ENCODE measurements at regions not wholly inside any gene's neighbourhood (a gene's known extent, or its start where the extent isn't known, plus 50 kb on each side); places are given as distances from the start of the nearest gene placed in this dataset.
"Not testable (repeated sequence)": the region's sequence is repeated elsewhere in the genome, so short reads cannot be mapped to it uniquely, and the experiment has no call there.

DNA sequence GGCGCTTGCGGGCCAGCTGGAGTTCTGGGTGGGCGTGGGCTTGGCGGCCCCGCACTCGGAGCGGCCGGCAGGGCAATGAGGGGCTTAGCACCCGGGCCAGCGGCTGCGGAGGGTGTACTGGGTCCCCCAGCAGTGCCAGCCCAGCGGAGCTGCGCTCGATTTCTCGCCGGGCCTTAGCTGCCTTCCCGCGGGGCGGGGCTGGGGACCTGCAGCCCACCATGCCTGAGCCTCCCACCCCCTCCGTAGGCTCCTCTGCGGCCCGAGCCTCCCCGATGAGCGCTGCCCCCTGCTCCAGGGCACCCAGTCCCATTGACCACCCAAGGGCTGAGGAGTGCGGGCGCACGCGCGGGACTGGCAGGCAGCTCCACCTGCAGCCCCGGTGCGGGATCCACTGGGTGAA, 827.6 kb downstream of the PLOD2 start:
- DNase-seq: not testable (repeated sequence)

DNA sequence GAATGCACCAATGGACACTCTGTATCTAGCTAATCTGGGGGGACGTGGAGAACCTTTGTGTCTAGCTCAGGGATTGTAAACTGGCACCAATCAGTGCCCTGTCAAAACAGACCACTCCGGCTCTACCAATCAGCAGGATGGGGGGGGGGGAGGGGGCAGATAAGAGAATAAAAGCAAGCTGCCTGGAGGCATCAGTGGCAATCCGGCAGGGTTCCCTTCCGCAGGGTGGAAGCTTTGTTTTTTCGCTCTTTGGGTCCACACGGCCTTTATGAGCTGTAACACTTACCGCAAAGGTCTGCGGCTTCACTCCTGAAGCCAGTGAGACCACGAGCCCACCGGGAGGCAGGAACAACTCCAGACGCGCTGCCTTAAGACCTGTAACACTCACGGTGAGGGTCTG, 827.1 kb downstream of the PLOD2 start:
- DNase-seq: no peak

DNA sequence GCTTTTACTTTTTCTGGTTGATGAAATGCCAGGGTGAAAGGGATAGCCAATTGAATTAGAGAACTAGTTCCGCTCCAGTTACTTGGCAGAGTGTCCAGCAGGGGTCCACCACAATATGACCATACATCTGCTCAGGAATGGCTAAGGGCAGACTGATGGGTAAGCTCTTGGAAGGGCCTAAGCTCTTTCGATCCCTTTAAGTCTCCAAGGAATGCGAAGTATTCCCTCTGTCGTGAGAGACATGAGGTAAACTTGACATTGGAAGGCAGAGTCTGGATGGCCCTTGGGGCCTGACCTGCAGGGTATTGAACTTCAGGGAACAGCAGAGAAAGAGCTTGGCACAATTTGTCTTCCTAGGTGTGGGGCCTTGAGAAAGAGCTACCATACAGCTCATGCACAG, 805.8 kb downstream of the PLOD2 start:
- no peak for DNase-seq

DNA sequence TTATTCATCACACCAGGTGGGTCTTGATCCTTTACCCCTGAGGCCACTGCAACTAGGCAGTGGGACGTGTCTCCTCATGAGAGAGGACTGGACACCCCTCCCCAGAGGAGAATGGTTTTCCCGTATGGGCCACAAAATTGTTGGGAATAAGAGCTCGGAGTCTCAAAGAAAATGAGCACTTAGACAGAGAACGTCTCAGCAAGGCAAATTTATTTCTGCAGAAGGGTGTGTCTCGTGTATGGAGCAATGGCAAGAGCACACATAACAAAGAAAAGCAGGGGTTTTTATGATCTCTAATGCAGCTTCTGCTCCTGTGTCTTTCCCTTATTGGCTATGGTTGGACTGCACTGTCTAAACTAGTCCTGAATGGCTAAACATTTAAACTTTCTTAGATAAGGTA, 803.5 kb downstream of the PLOD2 start:
- DNase-seq: no peak

DNA sequence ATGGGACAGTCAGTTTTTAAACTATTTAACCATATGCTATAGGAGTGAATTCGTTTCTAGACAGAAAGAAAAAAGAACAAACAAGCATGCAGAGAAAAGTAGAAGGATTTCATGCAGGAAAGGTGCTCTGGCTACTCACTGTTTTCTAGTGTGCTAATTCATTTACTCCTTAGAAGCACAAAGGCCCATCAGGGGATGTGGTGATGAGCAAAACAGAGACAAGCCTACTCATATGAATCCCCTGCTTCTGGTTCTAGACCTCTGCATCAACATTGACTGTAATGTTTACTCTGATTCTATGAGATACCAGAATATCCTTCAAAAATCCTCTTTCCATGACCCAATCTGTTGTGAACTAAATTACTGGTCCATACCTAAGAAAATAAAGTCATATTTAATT, 801.9 kb downstream of the PLOD2 start:
- DNase-seq: no peak

DNA sequence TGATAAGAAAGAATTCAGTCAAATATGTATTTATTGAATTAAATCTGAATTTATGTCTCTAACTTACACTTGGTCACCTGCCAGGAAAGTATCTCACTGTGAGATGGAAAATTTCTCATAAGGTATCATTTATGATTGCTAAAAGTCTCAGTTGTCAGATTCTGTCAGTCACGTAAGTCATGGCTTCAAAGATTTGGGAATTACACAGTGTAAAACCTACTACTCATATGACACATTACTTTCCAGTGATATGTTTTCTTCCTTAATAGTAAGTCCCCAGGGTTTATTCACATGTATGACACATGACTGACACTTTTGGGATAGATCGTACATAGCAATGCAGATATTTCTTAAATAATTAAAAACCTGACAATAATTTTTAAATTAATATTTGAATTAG, 792.2 kb downstream of the PLOD2 start:
- no peak for DNase-seq

DNA sequence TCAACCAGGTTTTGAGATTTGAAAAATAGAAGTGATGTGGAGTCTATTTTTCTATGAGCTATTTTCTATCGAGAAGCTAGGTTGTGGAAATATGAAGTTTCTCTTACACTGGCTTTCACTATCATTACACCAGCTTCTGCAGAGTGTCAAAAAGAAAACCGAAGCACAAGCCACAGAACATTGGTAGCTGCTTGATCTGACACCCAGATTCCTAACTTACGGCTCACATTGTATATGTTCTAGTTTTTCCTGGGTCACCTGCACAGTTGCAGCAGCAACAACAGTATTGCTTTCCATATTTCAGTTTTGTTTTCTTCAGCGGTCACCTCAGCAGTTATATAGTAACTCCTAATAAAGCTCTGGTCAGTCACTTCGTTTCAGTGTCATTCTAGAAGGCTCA, 790.1 kb downstream of the PLOD2 start:
- DNase-seq: no peak

DNA sequence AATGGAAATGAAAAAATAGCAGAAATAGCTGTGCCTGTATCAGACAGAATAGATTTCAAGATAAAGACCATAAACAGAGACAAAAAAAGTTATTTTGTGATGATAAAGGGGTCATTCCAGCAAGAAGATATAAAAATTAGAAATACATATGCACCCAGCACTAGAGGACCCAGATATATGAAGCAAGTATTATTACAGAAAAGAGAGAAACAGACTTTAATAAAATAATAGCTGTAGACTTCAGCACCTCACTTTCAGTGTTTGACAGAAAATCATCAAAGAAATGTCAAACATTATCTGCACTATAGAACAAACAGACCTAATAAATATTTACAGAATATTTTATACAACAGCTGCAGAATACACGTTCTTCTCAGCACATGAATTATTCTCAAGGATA, 783.7 kb downstream of the PLOD2 start:
- no peak for DNase-seq

DNA sequence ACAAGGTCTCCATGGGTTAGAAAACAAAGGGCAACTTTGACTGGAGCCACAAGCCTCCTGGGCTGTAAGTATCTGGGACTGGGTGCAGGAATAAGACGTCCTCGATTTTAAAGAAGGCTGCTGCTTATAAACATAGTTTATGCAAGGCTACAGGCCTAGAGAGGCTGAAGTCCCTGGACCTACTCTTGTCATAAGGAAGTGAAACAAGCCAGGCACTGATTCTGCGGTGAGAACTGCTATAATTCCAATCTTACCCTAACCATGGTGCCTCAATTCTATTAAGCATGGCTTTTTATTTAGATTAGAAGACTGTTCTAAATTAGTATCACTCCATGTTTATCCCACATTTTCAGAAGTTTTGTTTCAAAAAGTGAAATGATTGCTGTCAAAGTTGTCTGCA, 777.6 kb downstream of the PLOD2 start:
- no peak for DNase-seq

DNA sequence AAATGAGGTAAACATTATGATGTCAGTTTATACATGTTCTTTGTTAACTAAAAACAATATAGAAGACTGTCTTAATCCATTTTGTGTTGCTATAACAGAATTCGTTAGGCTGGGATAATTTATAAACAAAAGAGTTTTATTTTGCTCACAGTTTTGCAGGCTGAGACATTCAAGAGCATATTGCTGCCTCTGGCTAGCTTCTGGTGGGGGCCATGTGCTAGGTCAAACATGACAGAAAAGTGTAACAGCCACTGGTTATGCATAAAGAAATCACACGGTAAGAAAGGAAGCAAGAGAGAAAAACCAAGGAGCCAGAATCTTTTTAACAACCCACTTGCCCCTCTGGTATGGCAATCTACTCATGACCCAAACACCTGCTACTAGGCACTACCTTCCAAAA, 776.7 kb downstream of the PLOD2 start:
- DNase-seq: no peak

DNA sequence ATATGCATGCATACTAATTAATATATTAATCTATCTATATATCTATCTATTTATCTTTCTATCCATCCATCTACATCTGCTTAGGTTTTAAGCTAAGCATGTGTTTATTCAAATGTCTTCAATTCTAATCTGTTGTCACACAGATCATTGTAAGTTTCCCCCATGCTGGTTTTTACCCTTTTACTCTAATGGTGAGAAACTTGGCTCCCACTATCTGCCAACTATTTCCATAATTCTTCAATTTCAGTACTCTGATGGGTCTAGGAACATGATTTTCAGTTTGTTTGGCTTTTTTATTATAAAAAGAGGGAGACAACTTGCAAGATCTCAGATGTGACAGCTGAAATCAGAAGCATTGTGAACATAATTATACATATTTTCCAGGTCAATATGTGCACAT, 773.8 kb downstream of the PLOD2 start:
- no peak for DNase-seq

DNA sequence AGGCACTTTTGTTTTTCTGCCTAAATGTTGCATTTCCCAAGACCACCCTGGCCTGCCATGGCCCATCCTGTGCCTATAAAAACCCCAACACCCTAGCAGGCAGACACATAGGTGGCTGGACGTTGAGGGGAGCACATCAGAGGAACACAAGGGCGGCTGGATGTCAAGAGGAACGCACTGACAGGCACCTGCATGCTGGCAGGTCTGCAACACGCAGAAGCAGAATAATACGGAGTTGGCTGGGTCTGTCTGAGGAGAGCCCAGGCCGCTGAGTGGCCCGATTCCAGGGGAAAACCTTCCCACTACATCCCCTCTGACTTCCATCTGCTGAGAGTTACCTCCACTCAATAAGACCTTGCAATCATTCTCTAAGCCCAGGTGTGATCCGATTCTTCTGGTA, 765.6 kb downstream of the PLOD2 start:
- DNase-seq: no peak

DNA sequence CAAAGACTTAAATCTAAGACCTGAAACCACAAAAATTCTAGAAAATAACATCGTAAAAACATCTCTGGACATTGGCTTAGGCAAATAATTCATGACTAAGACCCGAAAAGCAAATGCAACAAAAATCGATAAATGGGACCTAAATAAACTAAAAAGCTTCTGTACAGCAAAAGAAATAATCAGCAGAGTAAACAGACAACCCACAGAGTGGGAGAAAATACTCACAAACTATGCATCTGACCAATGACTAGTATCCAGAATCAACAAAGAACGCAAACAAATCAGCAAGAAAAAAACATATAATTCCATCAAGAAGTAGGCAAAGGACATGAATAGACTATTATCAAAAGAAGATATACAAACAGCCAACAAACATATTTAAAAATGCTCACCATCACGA, 749.4 kb downstream of the PLOD2 start:
- no peak for DNase-seq

DNA sequence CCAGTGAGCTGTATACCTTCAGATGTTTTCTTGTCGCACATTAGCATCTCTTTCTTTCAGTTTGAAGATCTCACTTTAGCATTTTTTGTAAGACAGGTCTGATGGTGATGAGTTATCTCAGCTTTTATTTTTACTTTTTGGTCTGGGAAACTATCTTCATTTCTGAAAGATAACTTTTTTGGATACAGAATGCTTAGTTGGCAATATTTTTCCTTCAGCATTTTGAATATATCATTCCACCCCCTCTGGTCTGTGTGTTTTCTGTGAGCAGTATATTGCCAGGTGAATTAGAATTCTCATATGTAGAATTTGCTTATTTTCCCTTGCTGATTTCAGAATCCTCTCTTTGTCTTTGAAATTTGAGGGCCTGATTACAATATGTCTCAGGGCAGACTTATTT, 743.3 kb downstream of the PLOD2 start:
- no peak for DNase-seq

DNA sequence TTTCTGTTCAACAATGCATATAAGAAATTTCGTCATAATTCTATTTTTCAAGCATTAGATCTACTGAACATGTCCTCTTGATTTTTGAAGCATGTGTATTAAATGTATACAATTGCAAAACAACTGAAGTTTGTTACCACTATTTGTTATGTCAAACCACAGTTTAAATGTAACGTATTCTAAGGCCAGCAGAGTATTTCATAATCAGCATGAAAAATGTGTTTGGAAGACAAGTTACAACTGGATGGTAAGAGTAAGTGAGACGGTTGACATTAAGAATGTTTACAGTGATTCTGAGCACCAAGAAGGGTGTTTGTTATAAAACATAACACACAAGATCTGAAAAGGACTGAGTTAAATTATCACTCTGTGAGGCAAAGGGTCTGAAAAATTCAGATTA, 738.4 kb downstream of the PLOD2 start:
- no peak for DNase-seq

DNA sequence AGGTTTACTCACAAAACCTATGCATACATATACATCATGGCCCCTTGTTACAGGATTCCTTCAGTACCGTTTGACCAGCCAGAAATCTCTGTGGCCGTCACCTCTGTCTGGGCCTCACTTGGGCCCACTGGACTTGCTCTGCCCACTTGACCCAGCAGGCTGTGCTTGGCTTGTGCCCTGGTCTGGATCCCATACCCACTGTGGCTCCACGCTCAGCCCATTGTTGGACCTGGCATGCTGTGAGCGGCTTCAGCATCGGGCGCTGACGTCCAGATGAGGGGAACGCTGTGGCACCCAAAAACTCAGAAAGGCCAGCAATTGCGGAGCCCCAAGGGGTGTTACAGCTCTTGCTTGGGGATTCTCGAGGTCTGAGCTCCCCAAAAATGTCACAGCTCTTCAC, 733.6 kb downstream of the PLOD2 start:
- no peak for DNase-seq

DNA sequence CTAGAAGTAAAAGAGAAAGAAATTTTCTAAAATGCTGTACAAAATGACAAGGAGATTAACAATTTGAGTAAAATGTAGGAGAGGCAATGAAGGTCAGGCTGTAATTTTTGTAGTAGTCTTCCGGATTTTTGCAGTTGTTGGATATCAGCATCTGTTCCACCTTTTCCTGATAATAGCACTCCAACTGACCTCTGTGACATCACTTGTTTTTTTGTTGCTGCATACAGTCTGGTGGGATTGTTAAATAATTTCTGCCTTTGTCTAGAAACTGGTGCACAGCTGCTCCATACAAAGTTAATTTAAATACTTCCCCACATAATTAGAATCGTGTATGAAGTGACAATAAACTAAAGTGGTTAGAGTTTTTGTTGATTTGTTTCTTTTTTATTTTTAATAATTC, 731.4 kb downstream of the PLOD2 start:
- DNase-seq: no peak

DNA sequence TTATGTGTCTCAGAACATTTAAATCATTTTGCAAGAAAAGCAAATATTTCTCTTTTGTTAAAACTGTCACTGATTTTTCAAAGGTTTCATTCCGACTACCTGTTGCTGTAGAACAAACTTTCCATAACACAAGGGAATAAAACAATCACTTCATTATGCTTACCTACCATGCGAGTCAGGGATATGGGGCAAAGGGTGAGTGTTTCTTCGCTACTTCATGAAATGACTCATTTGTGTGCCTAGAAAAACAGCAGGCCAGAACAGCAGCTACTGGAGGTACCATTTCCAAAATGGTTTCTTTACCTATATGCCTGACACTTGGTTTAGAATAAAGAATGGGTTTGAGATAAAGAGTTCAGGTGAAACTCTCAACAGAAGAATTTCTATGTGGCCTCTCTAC, 712.5 kb downstream of the PLOD2 start:
- DNase-seq: no peak

DNA sequence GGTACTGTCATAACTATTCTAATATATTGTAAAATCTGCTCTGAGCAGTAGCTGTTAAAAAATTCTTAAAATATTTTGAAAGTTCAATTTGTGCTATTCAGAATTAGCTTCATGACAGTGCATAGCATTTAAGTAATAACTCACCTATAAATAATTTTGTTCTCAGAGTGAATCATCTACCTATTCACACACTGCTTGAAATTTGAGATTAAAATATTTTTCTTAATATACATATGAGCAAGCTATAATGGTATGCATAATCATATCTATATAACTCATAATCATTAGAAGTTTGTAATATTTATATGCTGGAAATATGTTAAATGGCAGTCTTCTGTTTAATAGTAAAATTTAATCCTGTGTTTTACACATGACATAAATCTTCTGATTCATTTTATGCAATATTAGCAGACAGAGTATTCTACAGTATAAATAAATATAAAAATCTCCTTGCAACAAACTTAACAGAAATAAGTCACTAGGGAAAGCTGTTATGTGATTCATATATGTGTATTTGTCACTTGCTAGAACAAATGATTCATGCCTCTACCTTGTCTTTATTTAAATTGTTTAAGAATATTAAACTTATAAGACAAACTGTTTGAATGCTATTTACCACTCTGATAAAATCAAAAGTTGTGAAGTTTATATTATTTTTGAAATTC, 710.8 kb downstream of the PLOD2 start:
- no peak for DNase-seq

DNA sequence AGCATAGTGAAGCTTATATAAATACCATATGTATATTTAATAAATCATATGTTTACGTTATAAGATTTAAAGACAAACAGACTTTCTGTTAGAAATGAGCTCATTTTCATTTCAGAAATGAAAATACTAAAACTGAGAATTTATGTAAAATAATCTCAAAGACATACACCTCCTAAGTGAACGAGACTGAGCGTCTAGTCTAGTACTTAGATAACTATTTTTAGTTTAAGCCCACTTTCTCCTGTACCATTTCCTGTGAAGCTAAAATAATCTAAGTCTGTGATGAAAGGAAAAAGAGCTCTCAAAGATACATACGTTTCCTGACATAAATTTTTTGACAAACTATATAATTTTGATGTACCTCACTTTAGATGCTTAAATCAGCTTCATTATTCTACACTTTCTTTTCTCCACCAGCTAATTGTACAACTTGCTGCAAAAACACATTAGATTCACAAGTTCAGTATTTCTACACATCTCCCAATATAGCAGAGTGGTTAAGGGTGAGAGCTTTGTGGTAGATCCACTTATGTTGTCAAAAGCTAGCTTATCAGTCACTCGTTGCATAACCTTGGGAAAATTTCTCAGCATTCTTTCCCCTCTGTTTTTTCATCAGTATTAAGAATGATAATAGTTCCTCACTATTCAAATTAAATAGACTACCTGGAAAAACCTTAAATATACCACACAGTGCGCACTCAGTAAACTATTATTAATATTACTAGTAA, 703.0 kb downstream of the PLOD2 start:
- DNase-seq: no peak

DNA sequence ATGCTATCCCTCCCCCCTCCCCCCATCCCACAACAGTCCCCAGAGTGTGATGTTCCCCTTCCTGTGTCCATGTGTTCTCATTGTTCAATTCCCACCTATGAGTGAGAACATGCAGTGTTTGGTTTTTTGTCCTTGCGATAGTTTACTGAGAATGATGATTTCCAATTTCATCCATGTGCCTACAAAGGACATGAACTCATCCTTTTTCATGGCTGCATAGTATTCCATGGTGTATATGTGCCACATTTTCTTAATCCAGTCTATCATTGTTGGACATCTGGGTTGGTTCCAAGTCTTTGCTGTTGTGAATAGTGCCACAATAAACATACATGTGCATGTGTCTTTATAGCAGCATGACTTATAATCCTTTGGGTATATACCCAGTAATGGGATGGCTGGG, 701.3 kb downstream of the PLOD2 start:
- not testable (repeated sequence) for DNase-seq

DNA sequence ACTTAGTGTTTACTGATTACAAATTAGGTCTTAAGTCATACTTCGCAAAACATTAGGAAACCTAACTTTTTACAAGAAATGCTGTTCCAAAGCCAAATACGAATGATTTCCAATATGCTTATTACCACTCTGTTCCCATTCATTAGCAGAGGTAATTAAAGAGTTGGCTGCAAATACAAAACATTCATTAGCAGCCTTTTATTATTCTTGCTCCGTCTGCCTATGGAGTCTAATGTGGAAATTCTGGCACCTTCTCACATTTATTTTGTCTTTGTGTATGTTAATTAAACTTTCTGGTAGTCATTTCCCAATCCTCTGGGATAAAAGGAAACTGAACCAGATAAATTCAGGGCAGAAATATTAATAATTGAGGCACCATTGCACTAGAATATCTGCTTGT, 689.0 kb downstream of the PLOD2 start:
- no peak for DNase-seq

DNA sequence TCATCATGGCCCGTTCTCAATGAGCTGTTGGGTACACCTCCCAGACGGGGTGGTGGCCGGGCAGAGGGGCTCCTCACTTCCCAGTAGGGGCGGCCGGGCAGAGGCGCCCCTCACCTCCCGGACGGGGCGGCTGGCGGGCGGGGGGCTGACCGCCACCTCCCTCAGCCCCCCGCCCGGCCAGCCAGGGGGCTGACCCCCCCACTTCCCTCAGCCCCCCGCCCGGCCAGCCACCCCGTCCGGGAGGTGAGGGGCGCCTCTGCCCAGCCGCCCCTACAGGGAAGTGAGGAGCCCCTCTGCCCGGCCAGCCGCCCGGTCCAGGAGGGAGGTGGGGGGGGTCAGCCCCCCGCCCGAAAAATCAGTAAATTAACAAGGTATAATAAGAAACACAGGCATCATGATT, 678.2 kb downstream of the PLOD2 start:
- DNase-seq: not testable (repeated sequence)

DNA sequence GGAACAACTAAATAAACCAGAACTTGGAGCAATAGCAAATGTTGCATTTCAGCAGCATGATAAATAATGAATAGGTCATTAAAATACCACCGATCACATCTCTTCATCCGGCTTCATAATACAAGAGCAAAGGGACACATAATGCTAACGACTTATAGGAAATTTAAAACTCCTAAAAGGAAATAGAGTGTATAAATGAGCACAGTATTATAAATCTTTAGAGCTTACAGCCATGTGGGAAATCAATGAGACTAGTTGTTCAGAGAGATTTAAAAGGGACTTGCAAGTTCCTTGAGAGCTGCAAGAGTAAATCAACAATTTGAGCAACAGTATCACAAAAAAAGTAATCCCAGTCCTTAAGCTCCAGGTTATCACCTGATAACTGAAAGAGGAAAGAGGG, 677.0 kb downstream of the PLOD2 start:
- DNase-seq: no peak

DNA sequence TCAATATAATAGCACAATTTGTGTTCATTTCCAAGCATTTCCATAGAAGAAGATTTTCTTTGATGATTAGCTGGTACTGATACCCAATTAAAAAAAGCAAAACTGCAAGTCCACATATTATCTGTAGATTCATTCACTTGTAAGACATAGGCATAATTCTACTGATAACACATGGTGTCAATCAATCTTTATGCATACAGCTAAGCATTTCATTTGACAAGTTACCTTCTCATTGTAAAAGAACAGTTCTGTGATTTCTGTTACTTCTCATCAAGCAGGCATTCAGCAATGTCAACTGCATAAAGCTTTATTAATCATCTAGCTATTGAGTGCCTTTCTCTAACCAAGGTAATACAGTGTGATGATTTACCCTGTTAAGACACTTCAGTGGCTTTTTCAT, 672.0 kb downstream of the PLOD2 start:
- no peak for DNase-seq

Data from hematopoietic multipotent progenitor cell treated with erythropoietin and hydrocortisone succinate and interleukin-3 and kit ligand, for 4 days (in vitro differentiated cells).